Cardiac muscle cell (in vitro differentiated cells and primary cell): ENCODE measurements at regions not wholly inside any gene's neighbourhood (a gene's known extent, or its start where the extent isn't known, plus 50 kb on each side); places are given as distances from the start of the nearest gene placed in this dataset.
A peak's percentile ranks its signal among the peaks of the same experiment; 100 is the strongest.

Experiments used
- DNase-seq, 2 donors: peaks; one replicate each; pipeline versions ENCODE4 v3.0.0 to v3.0.0-alpha.2; 2010 to 2017; ENCODE audit warnings: low read depth in 1 of 2, low spot score in 1 of 2
- H3K27ac ChIP-seq: fragments of 200-600 bp; sonication (generic); 2 replicates; pipeline ENCODE4 v1.5.1; 2016
- H3K27me3 ChIP-seq: fragments of 200-600 bp; sonication (generic); 2 replicates; pipeline ENCODE4 v1.6.0; 2016; ENCODE audit warnings: control low read depth
- H3K36me3 ChIP-seq: fragments of 200-600 bp; sonication (generic); 2 replicates; pipeline ENCODE4 v1.5.1; 2016; ENCODE audit warnings: control low read depth
- H3K4me1 ChIP-seq: fragments of 200-600 bp; sonication (generic); 2 replicates; pipeline ENCODE4 v1.8.1; 2017; ENCODE audit warnings: low read depth, mild to moderate bottlenecking, mixed run types
- H3K4me3 ChIP-seq: fragments of 200-600 bp; sonication (generic); 2 replicates; pipeline ENCODE4 v1.5.1; 2016; ENCODE audit warnings: mild to moderate bottlenecking
- H3K9me3 ChIP-seq: fragments of 200-600 bp; sonication (generic); 2 replicates; pipeline ENCODE4 v1.5.1; 2017; ENCODE audit warnings: low read depth, mild to moderate bottlenecking, control low read depth
- CTCF ChIP-seq: IDR thresholded peaks from 2 replicates; pipeline ENCODE4 v1.5.1; 2012; ENCODE audit warnings: low read depth, mild to moderate bottlenecking, low read length

- H3K9me3 ChIP-seq = no peaks in the 10 kb centered on the region
- no peak overlapping the region for H3K27ac ChIP-seq
- peak in 1 of 2 donors; percentile 23 for DNase-seq
- no peak overlapping the region for H3K4me3 ChIP-seq
- no peaks in the 10 kb centered on the region for H3K36me3 ChIP-seq
- H3K27me3 ChIP-seq = no peaks in the 10 kb centered on the region
- no peaks in the 10 kb centered on the region for H3K4me1 ChIP-seq
- no peak for TF ChIP-seq CTCF
Observed at GRCh38 chr5:152883066-152883775, 478.1 kb upstream of the NMUR2 start.

- Histone ChIP-seq H3K27ac (no peak overlapping the region), H3K9me3 (no peaks in the 10 kb centered on the region), H3K36me3 (no peaks in the 10 kb centered on the region), H3K4me1 (no peaks in the 10 kb centered on the region), H3K27me3 (no peaks in the 10 kb centered on the region), H3K4me3 (no peak overlapping the region)
- DNase-seq = no peak
- no peak for TF ChIP-seq CTCF
Observed at GRCh38 chr5:152884006-152884405, 478.9 kb upstream of the NMUR2 start.

GRCh38 chr5:152900332-152900731 is 495.3 kb upstream of the NMUR2 start:
- H3K9me3 ChIP-seq = no peaks in the 10 kb centered on the region
- no peak overlapping the region for H3K4me3 ChIP-seq
- TF ChIP-seq CTCF = no peak
- DNase-seq = no peak
- H3K27ac ChIP-seq = no peak overlapping the region
- H3K36me3 ChIP-seq = no peaks in the 10 kb centered on the region
- H3K4me1 ChIP-seq = no peaks in the 10 kb centered on the region
- H3K27me3 ChIP-seq = no peaks in the 10 kb centered on the region

GRCh38 chr5:152901754-152902153 is 496.7 kb upstream of the NMUR2 start:
- Histone ChIP-seq H3K4me1 (no peaks in the 10 kb centered on the region), H3K27me3 (no peaks in the 10 kb centered on the region), H3K4me3 (no peak overlapping the region), H3K27ac (no peak overlapping the region), H3K36me3 (no peaks in the 10 kb centered on the region), H3K9me3 (no peaks in the 10 kb centered on the region)
- no peak for TF ChIP-seq CTCF
- DNase-seq = no peak

- TF ChIP-seq CTCF = no peak
- no peak for DNase-seq
- no peaks in the 10 kb centered on the region for H3K36me3 ChIP-seq
- no peaks in the 10 kb centered on the region for H3K9me3 ChIP-seq
- H3K27me3 ChIP-seq = no peaks in the 10 kb centered on the region
- H3K4me3 ChIP-seq = no peak overlapping the region
- H3K4me1 ChIP-seq = no peaks in the 10 kb centered on the region
- no peak overlapping the region for H3K27ac ChIP-seq
Observed at GRCh38 chr5:152905286-152905685, 500.2 kb upstream of the NMUR2 start.
